ENCODE measurements at regions not wholly inside any gene's neighbourhood (a gene's known extent, or its start where the extent isn't known, plus 50 kb on each side); places are given as distances from the start of the nearest gene placed in this dataset.

- no peak for TF ChIP-seq CTCF (conservative IDR thresholded peaks at IDR 0.05; ENCODE audit: low read depth)
- POLR2A ChIA-PET (ENCODE audit: low non-redundant PET), result no interaction called here
- CTCF ChIA-PET, result interaction anchor here (0.7 kb wide), 1 partner anchor 25 kb away, joined by 3 read pairs; no protein-coding TSS in a partner anchor
These were observed 223.5 kb upstream of the PCSK5 start for GRCh38 chr9:75666856-75667554.

GRCh38 chr9:75669721-75670120, 220.8 kb upstream of the PCSK5 start:
- ChIA-PET CTCF (no interaction called here), POLR2A (ENCODE audit: low non-redundant PET) (no interaction called here)
- no peak for TF ChIP-seq CTCF (conservative IDR thresholded peaks at IDR 0.05; ENCODE audit: low read depth)
- no peak for DNase-seq (ENCODE audit: low spot score)
- H3K27ac ChIP-seq, result no peak overlapping the region

More at GRCh38 chr9:75666856-75667554, 223.5 kb upstream of the PCSK5 start:
- DNase-seq (ENCODE audit: low spot score), result no peak
- H3K27ac ChIP-seq, result no peak overlapping the region

- TF ChIP-seq CTCF (conservative IDR thresholded peaks at IDR 0.05; ENCODE audit: low read depth), result no peak
- ChIA-PET POLR2A (ENCODE audit: low non-redundant PET) (no interaction called here), CTCF (no interaction called here)
- no peak overlapping the region for H3K27ac ChIP-seq
- DNase-seq (ENCODE audit: low spot score), result no peak
These were observed 219.1 kb upstream of the PCSK5 start for GRCh38 chr9:75671354-75671753.

- CTCF ChIA-PET, result no interaction called here
- no peak for DNase-seq (ENCODE audit: low spot score)
- POLR2A ChIA-PET (ENCODE audit: low non-redundant PET), result no interaction called here
- no peak overlapping the region for H3K27ac ChIP-seq
- TF ChIP-seq CTCF (conservative IDR thresholded peaks at IDR 0.05; ENCODE audit: low read depth), result no peak
These were observed 218.0 kb upstream of the PCSK5 start for GRCh38 chr9:75672478-75672877.

- DNase-seq (ENCODE audit: low spot score), result no peak
- ChIA-PET POLR2A (ENCODE audit: low non-redundant PET) (no interaction called here), CTCF (no interaction called here)
- H3K27ac ChIP-seq, result no peak overlapping the region
- no peak for TF ChIP-seq CTCF (conservative IDR thresholded peaks at IDR 0.05; ENCODE audit: low read depth)
These were observed 206.9 kb upstream of the PCSK5 start for GRCh38 chr9:75683591-75683990.

GRCh38 chr9:75685062-75685461, 205.4 kb upstream of the PCSK5 start:
- no peak for TF ChIP-seq CTCF (conservative IDR thresholded peaks at IDR 0.05; ENCODE audit: low read depth)
- CTCF ChIA-PET, result interaction anchor here (0.6 kb wide), 1 partner anchor 960 kb away, joined by 4 read pairs; no protein-coding TSS in a partner anchor
- no peak for DNase-seq (ENCODE audit: low spot score)
- no peak overlapping the region for H3K27ac ChIP-seq
- POLR2A ChIA-PET (ENCODE audit: low non-redundant PET), result no interaction called here

All from RWPE1 (cell line).